ENCODE measurements at regions not wholly inside any gene's neighbourhood (a gene's known extent, or its start where the extent isn't known, plus 50 kb on each side); places are given as distances from the start of the nearest gene placed in this dataset.

DNA sequence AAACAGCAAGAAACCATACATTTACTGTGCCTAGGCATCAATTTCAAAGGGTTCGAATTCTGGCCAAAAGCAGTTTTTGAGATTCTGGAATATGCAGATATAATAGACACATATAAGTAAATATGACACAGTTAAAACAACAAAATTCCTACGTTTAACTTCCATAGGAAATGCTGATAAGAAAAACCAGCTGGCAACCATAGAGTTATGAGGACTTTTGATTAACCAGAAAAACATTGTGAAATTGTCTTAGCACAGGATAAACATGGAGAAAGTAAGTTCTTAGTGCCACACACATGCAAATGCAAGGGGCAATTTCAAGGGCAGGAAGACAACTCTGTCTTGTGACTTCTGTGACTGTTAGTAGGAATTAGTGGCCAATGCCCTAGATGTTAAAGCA lies 702.1 kb downstream of the TNS3 start:
- DNase-seq (ENCODE audit: low read depth): no peak

GRCh38 chr7:46871516-46871915 lies 710.4 kb downstream of the TNS3 start:
- no peak for DNase-seq (ENCODE audit: low read depth)

DNA sequence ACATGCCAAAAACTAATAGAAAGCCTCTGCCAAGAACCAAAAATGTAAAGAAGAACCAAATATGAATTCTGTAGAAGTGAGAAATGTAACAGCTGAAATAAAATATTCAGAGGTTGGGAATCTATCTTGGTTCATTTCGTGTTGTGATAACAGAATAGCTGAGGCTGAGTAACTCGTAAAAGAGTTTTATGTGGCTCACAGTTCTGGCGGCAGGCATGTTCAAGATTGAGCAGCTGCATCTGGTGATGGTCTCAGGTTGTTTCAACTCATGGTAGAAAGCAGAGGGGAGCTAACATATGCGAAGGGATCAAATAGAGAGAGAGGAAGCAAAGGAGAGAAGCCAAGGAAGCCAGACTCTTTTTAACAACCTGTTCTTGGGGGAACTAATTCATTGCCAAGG lies 717.2 kb downstream of the TNS3 start:
- DNase-seq (ENCODE audit: low read depth): no peak

DNA sequence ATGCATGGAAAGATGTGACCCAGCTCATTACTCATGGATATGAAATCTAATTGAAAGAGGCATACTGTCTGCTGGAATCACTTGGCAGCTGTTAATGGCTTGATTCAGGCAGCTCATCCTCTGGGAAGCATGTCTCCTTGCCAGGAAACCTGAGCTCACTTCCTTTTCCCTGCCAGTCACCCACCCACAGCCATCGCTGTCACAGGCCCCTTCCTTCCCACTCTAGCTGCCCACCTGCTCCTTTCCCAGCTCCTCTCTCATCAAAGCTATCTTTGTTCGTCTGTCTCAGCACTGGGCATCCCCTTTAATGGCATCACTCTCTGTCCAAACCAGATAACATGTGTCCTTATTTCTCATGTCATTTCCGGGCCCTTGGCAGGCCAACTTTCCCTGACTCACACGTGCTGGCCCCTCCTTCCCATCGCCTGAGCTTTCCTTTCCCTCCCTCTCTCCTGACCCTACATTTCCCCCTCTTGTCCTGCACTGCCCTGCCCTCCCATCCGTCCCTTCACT lies 721.9 kb downstream of the TNS3 start:
- DNase-seq (ENCODE audit: low read depth): peak; percentile 81

- DNase-seq (ENCODE audit: low read depth): no peak
Measured at GRCh38 chr7:46855851-46856250, 726.1 kb downstream of the TNS3 start.

DNA sequence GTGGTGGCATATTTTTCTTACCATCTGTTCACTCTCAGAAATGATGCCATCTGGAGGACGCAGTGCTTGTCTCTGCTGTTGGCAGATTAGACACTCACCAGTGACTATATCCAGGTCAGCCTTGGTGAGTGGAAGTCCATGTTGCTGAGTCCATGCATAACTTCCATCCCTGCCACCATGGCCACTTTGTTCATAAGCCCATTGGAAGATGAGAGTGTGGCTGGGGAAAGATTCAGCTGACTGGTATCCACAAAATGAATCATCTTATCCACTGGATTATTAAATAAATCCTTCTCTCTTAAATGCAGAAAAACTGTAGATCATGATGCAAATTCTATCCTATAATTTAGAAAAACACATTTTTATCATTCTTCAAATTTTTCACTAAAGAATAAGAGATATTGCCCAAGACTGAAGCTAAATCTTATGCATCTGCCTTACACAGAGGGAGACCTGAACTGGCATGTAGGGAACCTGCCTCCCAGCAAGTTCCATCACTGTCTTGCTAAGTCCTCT lies 726.9 kb downstream of the TNS3 start:
- DNase-seq (ENCODE audit: low read depth): no peak

- no peak for DNase-seq (ENCODE audit: low read depth)
Measured at GRCh38 chr7:46853451-46853850, 728.5 kb downstream of the TNS3 start.

- no peak for DNase-seq (ENCODE audit: low read depth)
Measured at GRCh38 chr7:46852795-46853194, 729.1 kb downstream of the TNS3 start.

- peak; percentile 46 for DNase-seq (ENCODE audit: low read depth)
Measured at GRCh38 chr7:46850563-46851330, 731.2 kb downstream of the TNS3 start.

- DNase-seq (ENCODE audit: low read depth): peak; percentile 51
Measured at GRCh38 chr7:46848944-46849343, 733.0 kb downstream of the TNS3 start.

GRCh38 chr7:46848311-46848710 lies 733.6 kb downstream of the TNS3 start:
- DNase-seq (ENCODE audit: low read depth): no peak

DNA sequence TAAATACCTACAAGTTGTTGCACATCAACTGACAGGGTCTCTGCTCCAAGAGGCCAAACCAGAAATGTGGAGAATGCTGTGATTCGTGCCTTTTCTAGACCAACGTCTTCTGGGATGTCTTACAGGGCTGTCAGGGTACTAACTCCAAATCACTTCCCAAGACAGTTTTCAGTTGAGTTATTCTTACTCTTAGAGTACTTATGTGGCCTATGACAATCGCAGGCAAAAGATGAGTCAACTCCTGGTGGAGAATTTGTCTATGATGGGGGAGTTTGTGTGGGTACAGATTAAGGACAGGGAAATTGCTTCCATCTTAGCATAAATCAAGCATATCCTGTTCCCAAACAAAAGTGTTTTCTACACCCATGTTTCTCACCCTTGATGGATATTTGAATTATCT lies 734.8 kb downstream of the TNS3 start:
- DNase-seq (ENCODE audit: low read depth): no peak

DNA sequence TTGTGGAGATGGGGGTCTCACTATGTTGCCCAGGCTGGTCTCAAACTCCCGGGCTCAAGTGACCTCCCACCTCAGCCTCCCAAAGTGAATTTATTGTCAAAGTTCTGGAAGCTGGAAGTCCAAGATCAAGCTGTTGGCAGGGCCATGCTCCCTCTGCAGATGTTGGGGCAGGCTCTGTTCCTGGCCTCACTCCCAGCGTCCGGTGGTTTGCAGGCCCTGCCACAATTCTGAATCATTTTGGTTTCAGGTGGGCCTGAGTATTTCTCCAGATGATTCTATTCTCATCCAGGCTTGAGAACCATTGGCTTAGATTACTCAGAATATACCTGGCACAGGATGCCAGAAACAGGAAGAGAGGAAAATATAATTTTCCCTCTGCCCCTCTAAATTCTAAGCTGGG lies 737.4 kb downstream of the TNS3 start:
- DNase-seq (ENCODE audit: low read depth): peak; percentile 71

GRCh38 chr7:46841248-46841647 lies 740.7 kb downstream of the TNS3 start:
- DNase-seq (ENCODE audit: low read depth): no peak

- no peak for DNase-seq (ENCODE audit: low read depth)
Measured at GRCh38 chr7:46839651-46840050, 742.3 kb downstream of the TNS3 start.

DNA sequence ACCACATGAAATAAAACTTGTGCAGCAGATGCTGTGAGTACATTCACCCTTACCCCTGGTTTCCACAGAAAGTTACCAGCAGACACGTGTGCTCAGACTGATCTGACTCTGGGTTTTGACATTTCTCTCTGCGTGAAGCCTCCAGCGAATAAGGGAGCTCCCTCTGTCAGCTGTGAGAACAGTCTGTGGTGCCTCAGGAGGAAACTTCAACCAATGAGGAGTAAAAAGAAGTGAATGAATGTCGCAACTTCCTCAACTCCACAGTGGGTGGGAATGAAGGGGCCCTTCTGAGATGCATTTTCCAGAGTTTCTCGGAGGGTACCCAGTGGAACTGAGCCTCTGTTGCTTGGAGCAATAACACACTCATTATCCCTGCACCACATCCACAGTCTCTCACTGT lies 743.4 kb downstream of the TNS3 start:
- no peak for DNase-seq (ENCODE audit: low read depth)

- no peak for DNase-seq (ENCODE audit: low read depth)
Measured at GRCh38 chr7:46835556-46835955, 746.4 kb downstream of the TNS3 start.

DNA sequence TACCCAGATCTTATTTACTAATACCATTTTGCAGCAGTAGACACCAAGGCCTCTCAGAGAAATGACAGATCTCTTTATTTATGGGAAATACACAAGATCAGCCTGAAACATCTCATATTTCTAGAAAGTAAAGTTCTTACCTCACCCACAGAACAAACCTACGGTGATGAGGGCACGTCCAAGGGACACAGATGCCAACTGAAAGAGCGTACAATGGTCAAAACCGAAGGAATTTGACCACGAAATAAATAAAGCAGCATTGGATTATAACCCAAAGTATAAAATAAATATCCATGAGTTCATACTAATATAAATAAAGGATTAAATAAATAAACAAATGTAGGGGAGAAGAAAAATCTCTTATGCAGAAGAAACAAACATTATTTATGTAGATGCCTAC lies 747.0 kb downstream of the TNS3 start:
- DNase-seq (ENCODE audit: low read depth): no peak

DNA sequence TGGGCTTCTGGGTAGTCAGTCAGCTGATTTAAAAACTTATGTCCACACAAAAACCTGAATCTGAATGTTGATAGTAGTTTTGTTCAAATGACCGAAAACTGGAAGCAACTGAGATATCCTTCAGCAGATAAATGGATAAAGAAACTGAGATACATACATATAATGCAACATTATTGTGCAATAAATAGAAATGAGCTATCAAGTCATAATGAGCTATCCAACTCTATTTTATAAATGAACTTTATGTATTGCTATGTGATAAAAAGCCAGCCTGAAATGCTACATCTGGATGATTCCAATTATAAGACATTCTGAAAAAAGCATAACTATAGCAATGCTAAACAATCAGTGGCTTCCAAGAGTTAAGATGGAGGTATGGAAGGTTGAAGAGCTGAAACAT lies 748.7 kb downstream of the TNS3 start:
- no peak for DNase-seq (ENCODE audit: low read depth)

GRCh38 chr7:46832136-46832535 lies 749.8 kb downstream of the TNS3 start:
- DNase-seq (ENCODE audit: low read depth): no peak

GRCh38 chr7:46819819-46820218 lies 762.1 kb downstream of the TNS3 start:
- DNase-seq (ENCODE audit: low read depth): no peak

DNA sequence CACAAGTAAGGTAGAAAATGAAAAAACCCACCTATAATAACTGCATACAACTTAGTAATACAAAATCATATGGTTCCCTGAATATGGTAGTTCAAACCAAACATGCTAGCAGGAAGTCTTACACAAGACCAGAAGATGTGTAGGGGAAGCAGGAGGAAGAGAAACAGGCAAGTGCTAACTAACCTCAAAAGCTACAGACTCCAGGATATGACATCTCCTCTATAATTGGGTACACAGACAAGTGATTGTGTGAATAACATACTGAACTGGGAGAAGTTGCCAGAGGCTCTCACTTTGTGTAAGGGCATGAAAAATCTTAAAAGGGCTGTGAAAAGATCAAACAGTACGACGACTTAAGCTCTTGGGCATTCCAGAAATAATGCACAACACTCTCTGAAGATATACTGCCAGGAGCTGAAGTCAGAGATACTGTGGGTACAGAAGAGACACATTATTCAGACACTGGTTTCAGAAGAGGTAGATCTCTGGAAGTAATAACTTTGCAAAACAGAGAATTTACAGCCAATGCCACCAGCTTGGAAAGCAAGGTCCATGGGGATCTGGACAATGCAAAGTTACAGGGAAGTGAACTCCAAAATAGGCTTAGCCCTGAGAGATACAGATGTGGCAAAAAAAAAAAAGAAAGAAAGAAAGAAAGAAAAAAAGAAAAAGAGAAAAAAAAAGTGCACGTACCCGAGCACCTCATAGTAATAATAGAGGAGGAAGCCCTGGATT lies 767.2 kb downstream of the TNS3 start:
- no peak for DNase-seq (ENCODE audit: low read depth)

DNA sequence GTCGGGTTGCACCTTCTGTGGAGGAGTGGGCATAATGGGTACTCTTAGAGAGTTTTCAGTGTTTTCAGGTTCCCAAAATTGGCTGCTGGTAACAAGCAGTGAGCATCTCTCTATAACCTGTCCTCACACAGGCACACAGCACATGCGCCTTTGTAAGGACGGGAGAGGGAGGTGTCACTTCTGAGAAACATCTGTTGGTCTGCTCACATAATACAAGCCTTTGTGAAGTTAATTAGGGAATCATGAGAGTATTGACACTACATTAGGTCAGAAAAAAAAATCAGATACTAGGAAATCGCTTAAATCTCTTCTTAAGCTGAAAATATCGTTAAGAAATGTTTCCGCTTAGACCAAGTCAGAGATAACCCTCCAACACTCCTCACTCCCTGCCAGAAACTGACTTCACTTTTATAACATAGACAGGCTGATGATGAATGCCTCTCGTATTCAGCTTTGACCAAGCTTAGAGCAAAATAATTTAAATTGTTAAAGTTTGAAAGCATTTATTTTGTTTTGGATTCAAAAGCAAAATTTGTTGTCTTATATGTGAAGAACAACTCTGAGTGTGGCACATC lies 769.7 kb downstream of the TNS3 start:
- no peak for DNase-seq (ENCODE audit: low read depth)
